Lower lobe of right lung (tissue), 2 donors: ENCODE measurements at regions not wholly inside any gene's neighbourhood (a gene's known extent, or its start where the extent isn't known, plus 50 kb on each side); places are given as distances from the start of the nearest gene placed in this dataset.

Experiments
- ATAC-seq, 2 donors: fragments of 200-7000 bp; cut with Tn5 transposase; one replicate each; pipeline ENCODE4 v1.9.1; 2020 to 2022; ENCODE audit warnings: mild to moderate bottlenecking in 2 of 2, moderate library complexity in 2 of 2
- DNase-seq: peaks from one replicate; pipeline ENCODE4 v3.0.0-alpha.2; 2020
- H3K27ac ChIP-seq: fragments of 200-600 bp; one replicate; pipeline ENCODE4 v1.8.0; 2022
- H3K27me3 ChIP-seq: fragments of 200-600 bp; one replicate; pipeline ENCODE4 v1.8.0; 2022; ENCODE audit warnings: low read depth
- H3K36me3 ChIP-seq: fragments of 200-600 bp; one replicate; pipeline ENCODE4 v1.8.0; 2022; ENCODE audit warnings: mild to moderate bottlenecking
- H3K4me1 ChIP-seq: fragments of 200-600 bp; one replicate; pipeline ENCODE4 v1.8.0; 2022
- H3K4me3 ChIP-seq: fragments of 200-600 bp; one replicate; pipeline ENCODE4 v1.8.0; 2022; ENCODE audit warnings: mild to moderate bottlenecking
- H3K9me3 ChIP-seq: fragments of 200-600 bp; one replicate; pipeline ENCODE4 v1.8.0; 2022
- CTCF ChIP-seq: fragments of 200-600 bp; IDR thresholded peaks from one replicate; pipeline ENCODE4 v1.8.0; 2022; ENCODE audit warnings: antibody characterized with exemption, mild to moderate bottlenecking
- intact Hi-C: fragments of 100-400 bp; cut with DNase I; formaldehyde crosslinking; loops from one replicate; pipeline ENCODE4 v1.11.0; 2022
- donor health status: DM: no; HTN: yes; CAD: no; lungs with severe emphysema.

DNA sequence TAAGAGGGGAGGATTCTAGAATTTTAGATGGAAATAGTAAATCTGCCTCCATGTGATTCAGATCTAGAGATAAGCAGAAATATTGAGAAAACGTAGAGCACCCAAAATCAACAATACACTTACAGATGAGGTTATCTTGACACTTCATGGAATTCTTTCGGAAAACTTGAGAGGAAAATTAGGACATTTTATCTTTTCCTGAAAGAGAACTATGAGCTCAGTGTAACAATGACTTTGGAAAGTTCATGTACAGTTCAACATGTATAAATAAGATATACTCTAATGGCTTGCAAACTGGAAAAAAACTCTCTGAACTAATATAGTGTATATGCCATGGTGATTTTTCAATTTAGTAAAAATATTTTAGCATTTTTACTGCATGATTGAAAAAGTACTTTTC, 338.1 kb upstream of the NEGR1 start:
- TF ChIP-seq CTCF = no peak
- no peak overlapping the region for H3K27ac ChIP-seq

DNA sequence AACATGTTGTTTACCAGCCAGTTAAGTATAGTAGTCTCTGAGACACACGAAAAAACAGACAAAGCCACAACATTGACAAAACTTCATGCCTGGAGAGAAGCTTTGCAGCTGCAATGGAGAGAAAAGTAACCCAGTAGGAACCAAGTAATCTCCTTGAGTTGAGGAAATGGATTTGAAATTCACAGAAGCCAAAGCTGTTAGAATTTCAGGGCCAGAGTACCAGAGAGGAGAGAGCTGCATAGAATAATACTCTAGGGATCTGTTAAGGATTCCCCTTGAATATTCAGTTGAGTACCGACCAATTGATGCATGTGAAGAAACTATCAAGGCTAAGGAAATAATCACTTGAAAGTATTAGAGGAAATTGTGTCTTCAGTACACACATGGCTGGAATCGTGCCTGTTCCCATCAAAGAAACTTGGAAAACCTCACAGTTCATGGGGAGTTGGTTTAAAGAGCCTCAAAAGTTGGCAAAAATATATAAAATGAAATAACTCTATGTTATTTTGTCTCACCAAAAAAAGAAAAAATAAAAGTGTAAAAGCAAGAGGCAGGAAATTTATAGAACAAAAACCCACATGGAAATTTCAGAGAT, 324.0 kb upstream of the NEGR1 start:
- no peak for DNase-seq
- Histone ChIP-seq H3K36me3 (no peaks in the 10 kb centered on the region), H3K9me3 (no peaks in the 10 kb centered on the region), H3K27ac (no peak overlapping the region), H3K27me3 (no peaks in the 10 kb centered on the region), H3K4me3 (no peak overlapping the region), H3K4me1 (no peaks in the 10 kb centered on the region)
- intact Hi-C loops = no loop called here
- no peak for ATAC-seq
- TF ChIP-seq CTCF = no peak

More for the DNA sequence above, 338.1 kb upstream of the NEGR1 start:
- no peaks in the 10 kb centered on the region for H3K36me3 ChIP-seq
- DNase-seq (no peak), ATAC-seq (no peak)
- no peaks in the 10 kb centered on the region for H3K4me1 ChIP-seq
- intact Hi-C loops = no loop called here
- no peaks in the 10 kb centered on the region for H3K27me3 ChIP-seq
- no peaks in the 10 kb centered on the region for H3K9me3 ChIP-seq
- H3K4me3 ChIP-seq = no peak overlapping the region

DNA sequence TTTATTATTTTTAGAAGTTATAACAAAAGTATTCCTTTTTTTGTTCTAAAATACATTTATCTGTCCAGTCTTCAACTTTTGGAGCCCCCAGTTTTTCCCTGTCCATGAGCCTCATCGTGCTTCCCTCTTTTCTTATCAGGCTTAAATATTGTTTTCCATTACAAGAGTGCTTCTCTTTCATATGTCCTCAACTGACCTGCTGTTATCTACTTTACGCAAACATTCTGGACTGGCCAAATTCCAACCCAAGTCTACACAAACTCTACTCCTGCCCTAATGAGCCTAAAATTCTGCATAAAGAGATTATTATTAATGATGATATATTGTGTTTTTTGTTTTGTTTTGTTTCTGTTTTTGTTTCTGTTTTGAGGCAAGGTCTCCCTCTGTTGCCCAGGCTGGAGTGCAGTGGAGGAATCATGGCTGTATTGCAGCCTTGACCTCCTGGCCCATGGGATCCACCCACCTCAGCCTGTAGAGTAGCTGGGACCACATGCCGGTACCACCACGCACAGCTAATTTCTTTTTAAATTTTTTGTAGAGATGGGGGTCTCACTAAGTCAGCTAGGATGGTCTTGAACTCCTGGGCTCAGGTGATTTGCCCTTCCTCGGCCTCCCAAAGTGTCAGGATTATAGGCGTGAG, 318.8 kb upstream of the NEGR1 start:
- ATAC-seq (no peak), DNase-seq (no peak)
- TF ChIP-seq CTCF = no peak
- Histone ChIP-seq H3K36me3 (no peaks in the 10 kb centered on the region), H3K27ac (no peak overlapping the region), H3K4me3 (no peak overlapping the region), H3K9me3 (no peaks in the 10 kb centered on the region), H3K4me1 (no peaks in the 10 kb centered on the region), H3K27me3 (no peaks in the 10 kb centered on the region)
- intact Hi-C loops = no loop called here

GRCh38 chr1:72586023-72586685, 303.8 kb upstream of the NEGR1 start:
- Histone ChIP-seq H3K27me3 (no peaks in the 10 kb centered on the region), H3K27ac (no peak overlapping the region), H3K36me3 (no peaks in the 10 kb centered on the region), H3K4me3 (no peak overlapping the region), H3K4me1 (no peaks in the 10 kb centered on the region), H3K9me3 (no peaks in the 10 kb centered on the region)
- intact Hi-C loops = no loop called here
- DNase-seq (no peak), ATAC-seq (no peak)
- TF ChIP-seq CTCF = no peak

GRCh38 chr1:72579629-72580028, 297.3 kb upstream of the NEGR1 start:
- Histone ChIP-seq H3K9me3 (no peaks in the 10 kb centered on the region), H3K4me1 (no peaks in the 10 kb centered on the region), H3K27ac (no peak overlapping the region), H3K36me3 (no peaks in the 10 kb centered on the region), H3K4me3 (no peak overlapping the region), H3K27me3 (no peaks in the 10 kb centered on the region)
- DNase-seq (no peak), ATAC-seq (no peak)
- TF ChIP-seq CTCF = no peak
- intact Hi-C loops = no loop called here
